ENCODE measurements at regions not wholly inside any gene's neighbourhood (a gene's known extent, or its start where the extent isn't known, plus 50 kb on each side); places are given as distances from the start of the nearest gene placed in this dataset.

GRCh38 chr6:141335477-141336273 lies 797.0 kb upstream of the GJE1 start:
- FAIRE-seq (peak; percentile 46), DNase-seq (ENCODE audit: low spot score) (peak; percentile 9)

- FAIRE-seq (no peak), DNase-seq (ENCODE audit: low spot score) (no peak)
Measured at GRCh38 chr6:141326925-141327324, 805.8 kb upstream of the GJE1 start.

GRCh38 chr6:141326426-141326825 lies 806.3 kb upstream of the GJE1 start:
- DNase-seq (ENCODE audit: low spot score), result peak; percentile 95
- peak; percentile 96 for FAIRE-seq

GRCh38 chr6:141321493-141322347 lies 811.0 kb upstream of the GJE1 start:
- FAIRE-seq (no peak), DNase-seq (ENCODE audit: low spot score) (no peak)

GRCh38 chr6:141316236-141316635 lies 816.5 kb upstream of the GJE1 start:
- FAIRE-seq (no peak), DNase-seq (ENCODE audit: low spot score) (no peak)

GRCh38 chr6:141313986-141314385 lies 818.7 kb upstream of the GJE1 start:
- DNase-seq (ENCODE audit: low spot score) (no peak), FAIRE-seq (no peak)

GRCh38 chr6:141309295-141309694 lies 823.4 kb upstream of the GJE1 start:
- DNase-seq (ENCODE audit: low spot score) (no peak), FAIRE-seq (no peak)

- no peak for DNase-seq (ENCODE audit: low spot score)
- FAIRE-seq, result no peak
Measured at GRCh38 chr6:141307309-141307998, 825.3 kb upstream of the GJE1 start.

GRCh38 chr6:141303907-141304306 lies 828.8 kb upstream of the GJE1 start:
- DNase-seq (ENCODE audit: low spot score) (no peak), FAIRE-seq (no peak)

GRCh38 chr6:141301779-141302178 lies 830.9 kb upstream of the GJE1 start:
- no peak for FAIRE-seq
- DNase-seq (ENCODE audit: low spot score), result no peak

- FAIRE-seq (no peak), DNase-seq (ENCODE audit: low spot score) (no peak)
Measured at GRCh38 chr6:141290941-141291721, 841.6 kb upstream of the GJE1 start.

- DNase-seq (ENCODE audit: low spot score), result no peak
- FAIRE-seq, result no peak
Measured at GRCh38 chr6:141288947-141289346, 843.8 kb upstream of the GJE1 start.

GRCh38 chr6:141282263-141282662 lies 850.5 kb upstream of the GJE1 start:
- FAIRE-seq (no peak), DNase-seq (ENCODE audit: low spot score) (no peak)

GRCh38 chr6:141269684-141270083 lies 863.0 kb upstream of the GJE1 start:
- DNase-seq (ENCODE audit: low spot score), result no peak
- no peak for FAIRE-seq

GRCh38 chr6:141267420-141267819 lies 865.3 kb upstream of the GJE1 start:
- FAIRE-seq (no peak), DNase-seq (ENCODE audit: low spot score) (no peak)

- FAIRE-seq, result peak; percentile 5
- no peak for DNase-seq (ENCODE audit: low spot score)
Measured at GRCh38 chr6:141265756-141266623, 866.7 kb upstream of the GJE1 start.

GRCh38 chr6:141264101-141264500 lies 868.6 kb upstream of the GJE1 start:
- no peak for FAIRE-seq

GRCh38 chr6:141261672-141262060 lies 871.1 kb upstream of the GJE1 start:
- FAIRE-seq (no peak), DNase-seq (ENCODE audit: low spot score) (no peak)

More at GRCh38 chr6:141264101-141264500, 868.6 kb upstream of the GJE1 start:
- peak; percentile 20 for DNase-seq (ENCODE audit: low spot score)

GRCh38 chr6:141261016-141261671 lies 871.6 kb upstream of the GJE1 start:
- DNase-seq (ENCODE audit: low spot score) (no peak), FAIRE-seq (no peak)

- no peak for FAIRE-seq
Measured at GRCh38 chr6:141260627-141261015, 872.1 kb upstream of the GJE1 start.

More at GRCh38 chr6:141260627-141261015, 872.1 kb upstream of the GJE1 start:
- no peak for DNase-seq (ENCODE audit: low spot score)

Measured in RCC 7860 (cell line).